PC-3 (cell line): ENCODE measurements at regions not wholly inside any gene's neighbourhood (a gene's known extent, or its start where the extent isn't known, plus 50 kb on each side); places are given as distances from the start of the nearest gene placed in this dataset.

Experiments
- ATAC-seq: fragments of 200-7000 bp; cut with Tn5 transposase; 2 replicates; pipeline ENCODE4 v1.9.1; 2020; ENCODE audit warnings: mild to moderate bottlenecking, moderate library complexity
- BruUV-seq: library from RNA; stranded (reverse); fragments of 400-500 nt; replicated peaks from 2 replicates; lab custom pipeline; 2021; lab: Mats Ljungman, UMichigan
- CTCF ChIA-PET: fragments of 300-600 bp; sonication (Branson Sonifier 250); formaldehyde crosslinking; loops from one replicate; lab custom pipeline; 2022; ENCODE audit warnings: antibody characterized with exemption; lab: Charles Lee
- POLR2A ChIA-PET: fragments of 300-600 bp; sonication (Branson Sonifier 250); formaldehyde crosslinking; loops from one replicate; lab custom pipeline; 2022; ENCODE audit warnings: antibody characterized with exemption; ENCODE audit not compliant: unreplicated experiment; lab: Charles Lee
- DNase-seq: peaks from one replicate; pipeline ENCODE4 v3.0.0-alpha.2; 2015
- H2AFZ ChIP-seq: fragments of 300-600 bp; sonication (generic); 2 replicates; pipeline ENCODE4 v1.6.0; 2016; ENCODE audit warnings: antibody characterized with exemption, low read length
- H3F3A ChIP-seq: fragments of 300-600 bp; sonication (generic); one replicate; pipeline ENCODE4 v1.6.0; 2017; ENCODE audit warnings: antibody characterized with exemption, low read length, control low read depth, mild to moderate bottlenecking; ENCODE audit not compliant: unreplicated experiment
- H3K27ac ChIP-seq: fragments of 300-600 bp; sonication (generic); 2 replicates; pipeline ENCODE4 v1.5.1; 2016; ENCODE audit warnings: mild to moderate bottlenecking, low read length
- H3K27me3 ChIP-seq: fragments of 300-600 bp; sonication (generic); 2 replicates; pipeline ENCODE4 v1.6.1; 2016; ENCODE audit warnings: low read length, mixed read lengths
- H3K36me3 ChIP-seq: fragments of 300-600 bp; sonication (generic); 2 replicates; pipeline ENCODE4 v1.6.1; 2016; ENCODE audit warnings: low read depth, mixed run types, low read length, mixed read lengths
- H3K4me1 ChIP-seq: fragments of 300-600 bp; sonication (generic); 2 replicates; pipeline ENCODE4 v1.5.1; 2016; ENCODE audit warnings: low read length; ENCODE audit not compliant: insufficient read depth
- H3K4me2 ChIP-seq: fragments of 300-600 bp; sonication (generic); 2 replicates; pipeline ENCODE4 v1.6.0; 2016; ENCODE audit warnings: low read length
- H3K4me3 ChIP-seq: fragments of 300-600 bp; sonication (generic); 2 replicates; pipeline ENCODE4 v1.5.1; 2016; ENCODE audit warnings: mild to moderate bottlenecking, low read length, mixed read lengths
- H3K79me2 ChIP-seq: fragments of 300-600 bp; sonication (generic); 2 replicates; pipeline ENCODE4 v1.6.1; 2017; ENCODE audit warnings: low read length, mixed read lengths
- H3K9ac ChIP-seq: fragments of 300-600 bp; sonication (generic); 2 replicates; pipeline ENCODE4 v1.6.0; 2016; ENCODE audit warnings: mild to moderate bottlenecking, low read length
- H3K9me2 ChIP-seq: fragments of 300-600 bp; sonication (generic); replicated peaks from 2 replicates; pipeline ENCODE4 v1.6.1; 2016; ENCODE audit warnings: mixed run types, low read length, mixed read lengths
- H3K9me3 ChIP-seq: fragments of 300-600 bp; sonication (generic); 2 replicates; pipeline ENCODE4 v1.6.1; 2016; ENCODE audit warnings: low read length, mixed read lengths
- H4K20me1 ChIP-seq: fragments of 300-600 bp; sonication (generic); 2 replicates; pipeline ENCODE4 v1.6.1; 2016; ENCODE audit warnings: low read length, mixed read lengths
- EZH2 ChIP-seq: fragments of 300-600 bp; sonication (generic); IDR thresholded peaks from one replicate; pipeline ENCODE4 v1.6.1; 2017; ENCODE audit warnings: antibody characterized with exemption, mild to moderate bottlenecking, low read length; ENCODE audit not compliant: unreplicated experiment
- EZH2phosphoT487 ChIP-seq: fragments of 300-600 bp; sonication (generic); IDR thresholded peaks from 2 replicates; pipeline ENCODE4 v1.6.1; 2018; ENCODE audit warnings: mild to moderate bottlenecking, antibody characterized with exemption, low read length, borderline replicate concordance
- intact Hi-C: fragments of 100-400 bp; cut with micrococcal nuclease; formaldehyde crosslinking; loops from 2 replicates; pipeline ENCODE4 v1.9.0; 2023
- TF ChIP-seq, protein P1 (sequence below): fragments of 300-600 bp; sonication (generic); conservative IDR thresholded peaks from 2 replicates; pipeline ENCODE4 v1.5.1; 2017; ENCODE audit warnings: antibody characterized with exemption, low read depth, mild to moderate bottlenecking, low read length

DNA sequence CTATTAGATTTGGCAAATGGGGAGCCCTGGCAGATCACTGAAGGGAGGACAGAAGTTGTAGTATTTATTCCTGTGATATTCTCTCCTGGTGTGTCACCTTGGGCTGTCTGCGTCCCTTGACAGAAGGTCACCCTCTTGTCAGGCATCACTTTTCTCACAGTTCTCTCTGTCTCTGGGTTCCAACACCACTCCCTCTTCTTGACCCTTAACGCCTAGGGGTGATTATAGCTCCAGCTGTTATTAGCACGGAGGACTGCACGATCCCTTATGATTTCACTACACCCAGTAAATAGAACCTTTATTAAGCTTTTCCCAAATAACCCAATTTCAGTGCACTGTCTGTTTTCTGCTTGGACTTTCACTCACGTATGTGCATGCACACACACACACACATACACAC, 166.3 kb upstream of the TNP1 start:
- Histone ChIP-seq H3K4me3 (no peak overlapping the region), H3K4me2 (no peak overlapping the region), H3K9ac (no peak overlapping the region), H3K9me2 (no peaks in the 10 kb centered on the region), H3K36me3 (no peaks in the 10 kb centered on the region), H3F3A (no peaks in the 10 kb centered on the region), H3K79me2 (no peaks in the 10 kb centered on the region), H3K27me3 (peaks cover 8% of the 10 kb centered on the region; the same call in 1 of the 2 replicates), H3K9me3 (no peaks in the 10 kb centered on the region), H4K20me1 (no peaks in the 10 kb centered on the region), H3K27ac (no peak overlapping the region), H2AFZ (no peak overlapping the region), H3K4me1 (no peaks in the 10 kb centered on the region)
- intact Hi-C loops: no loop called here
- BruUV-seq: no TSS peak
- ChIA-PET POLR2A (no interaction called here), CTCF (no interaction called here)
- DNase-seq (no peak), ATAC-seq (no peak)
- TF ChIP-seq EZH2: no peak
- no peak for TF ChIP-seq EZH2phosphoT487
- TF ChIP-seq, protein P1, sequence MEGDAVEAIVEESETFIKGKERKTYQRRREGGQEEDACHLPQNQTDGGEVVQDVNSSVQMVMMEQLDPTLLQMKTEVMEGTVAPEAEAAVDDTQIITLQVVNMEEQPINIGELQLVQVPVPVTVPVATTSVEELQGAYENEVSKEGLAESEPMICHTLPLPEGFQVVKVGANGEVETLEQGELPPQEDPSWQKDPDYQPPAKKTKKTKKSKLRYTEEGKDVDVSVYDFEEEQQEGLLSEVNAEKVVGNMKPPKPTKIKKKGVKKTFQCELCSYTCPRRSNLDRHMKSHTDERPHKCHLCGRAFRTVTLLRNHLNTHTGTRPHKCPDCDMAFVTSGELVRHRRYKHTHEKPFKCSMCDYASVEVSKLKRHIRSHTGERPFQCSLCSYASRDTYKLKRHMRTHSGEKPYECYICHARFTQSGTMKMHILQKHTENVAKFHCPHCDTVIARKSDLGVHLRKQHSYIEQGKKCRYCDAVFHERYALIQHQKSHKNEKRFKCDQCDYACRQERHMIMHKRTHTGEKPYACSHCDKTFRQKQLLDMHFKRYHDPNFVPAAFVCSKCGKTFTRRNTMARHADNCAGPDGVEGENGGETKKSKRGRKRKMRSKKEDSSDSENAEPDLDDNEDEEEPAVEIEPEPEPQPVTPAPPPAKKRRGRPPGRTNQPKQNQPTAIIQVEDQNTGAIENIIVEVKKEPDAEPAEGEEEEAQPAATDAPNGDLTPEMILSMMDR: no peak

DNA sequence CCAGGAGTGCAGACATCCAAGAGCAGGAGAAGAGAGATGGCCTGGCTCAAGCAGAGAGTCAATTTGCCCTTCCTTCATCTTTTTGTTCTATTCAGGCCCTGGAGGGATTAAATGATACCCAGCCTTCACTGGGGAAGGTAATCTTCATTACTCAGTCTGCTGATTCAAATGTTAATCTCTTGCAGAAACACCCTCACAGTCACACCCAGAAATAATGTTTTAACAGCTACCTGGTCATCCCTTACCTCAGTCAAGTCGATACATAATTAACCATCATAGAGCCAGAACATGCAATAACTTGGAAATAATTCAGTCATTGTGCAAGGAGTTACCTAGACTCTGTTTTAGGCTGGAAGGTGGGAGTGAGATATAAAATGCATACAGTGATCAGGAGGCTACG, 163.7 kb upstream of the TNP1 start:
- POLR2A ChIA-PET: no interaction called here
- Histone ChIP-seq H3K9me2 (no peaks in the 10 kb centered on the region), H3K9me3 (no peaks in the 10 kb centered on the region), H3K79me2 (no peaks in the 10 kb centered on the region), H2AFZ (no peak overlapping the region), H3K27ac (no peak overlapping the region), H3K4me1 (no peaks in the 10 kb centered on the region), H3K4me3 (no peak overlapping the region), H3F3A (no peaks in the 10 kb centered on the region), H3K4me2 (no peak overlapping the region), H4K20me1 (no peaks in the 10 kb centered on the region), H3K9ac (no peak overlapping the region), H3K27me3 (no peaks in the 10 kb centered on the region), H3K36me3 (no peaks in the 10 kb centered on the region)
- no TSS peak for BruUV-seq
- CTCF ChIA-PET: no interaction called here
- ATAC-seq (no peak), DNase-seq (no peak)
- TF ChIP-seq, protein P1: no peak
- TF ChIP-seq EZH2 (no peak), EZH2phosphoT487 (no peak)
- intact Hi-C loops: no loop called here

DNA sequence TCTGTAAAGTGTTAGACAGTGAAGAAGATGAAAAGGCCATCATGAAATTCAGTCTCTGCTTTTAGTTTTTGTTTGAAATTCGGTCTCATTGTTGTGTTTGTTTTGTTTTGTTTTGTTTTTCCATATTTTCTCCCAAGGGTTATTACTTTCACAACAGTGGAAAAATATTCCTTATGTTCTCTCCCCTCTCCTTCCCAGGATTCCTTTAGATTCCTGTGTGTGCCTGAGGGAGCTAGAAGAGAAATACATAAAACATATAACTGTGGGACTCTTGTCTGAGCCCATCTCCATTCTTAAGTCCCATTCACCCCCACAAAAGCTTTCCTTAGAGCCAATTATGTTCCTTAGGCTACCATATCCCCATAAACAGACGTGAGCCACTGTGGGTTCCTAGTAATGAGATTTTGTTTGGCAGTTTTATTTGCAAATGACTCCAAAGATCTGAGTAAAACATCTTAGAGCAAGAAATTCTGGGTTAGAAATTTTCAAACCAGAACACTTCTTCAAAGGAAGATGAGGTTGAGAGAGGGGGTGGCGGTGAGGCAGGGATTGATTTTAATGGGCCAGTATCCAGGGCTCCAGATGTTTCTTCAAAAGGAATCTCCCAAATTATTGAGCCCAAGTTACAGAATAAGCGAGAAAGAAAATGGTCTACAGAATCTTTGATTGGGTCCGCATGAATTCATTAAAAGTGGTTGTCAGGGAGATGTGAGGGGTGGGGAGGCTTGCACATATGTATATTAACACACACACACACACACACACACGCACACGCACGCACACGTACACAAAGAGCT, 157.8 kb upstream of the TNP1 start:
- Histone ChIP-seq H3K9ac (no peak overlapping the region), H3K27ac (no peak overlapping the region), H3F3A (no peaks in the 10 kb centered on the region), H3K4me1 (no peaks in the 10 kb centered on the region), H4K20me1 (no peaks in the 10 kb centered on the region), H3K79me2 (no peaks in the 10 kb centered on the region), H3K9me3 (no peaks in the 10 kb centered on the region), H3K27me3 (no peaks in the 10 kb centered on the region), H2AFZ (no peak overlapping the region), H3K9me2 (no peaks in the 10 kb centered on the region), H3K4me2 (no peak overlapping the region), H3K4me3 (no peak overlapping the region), H3K36me3 (no peaks in the 10 kb centered on the region)
- ATAC-seq: no peak
- no TSS peak for BruUV-seq
- DNase-seq: no peak
- ChIA-PET CTCF (no interaction called here), POLR2A (no interaction called here)
- intact Hi-C loops: no loop called here
- TF ChIP-seq EZH2: no peak
- no peak for TF ChIP-seq EZH2phosphoT487
- TF ChIP-seq, protein P1: no peak
